ENCODE measurements at regions not wholly inside any gene's neighbourhood (a gene's known extent, or its start where the extent isn't known, plus 50 kb on each side); places are given as distances from the start of the nearest gene placed in this dataset.

DNA sequence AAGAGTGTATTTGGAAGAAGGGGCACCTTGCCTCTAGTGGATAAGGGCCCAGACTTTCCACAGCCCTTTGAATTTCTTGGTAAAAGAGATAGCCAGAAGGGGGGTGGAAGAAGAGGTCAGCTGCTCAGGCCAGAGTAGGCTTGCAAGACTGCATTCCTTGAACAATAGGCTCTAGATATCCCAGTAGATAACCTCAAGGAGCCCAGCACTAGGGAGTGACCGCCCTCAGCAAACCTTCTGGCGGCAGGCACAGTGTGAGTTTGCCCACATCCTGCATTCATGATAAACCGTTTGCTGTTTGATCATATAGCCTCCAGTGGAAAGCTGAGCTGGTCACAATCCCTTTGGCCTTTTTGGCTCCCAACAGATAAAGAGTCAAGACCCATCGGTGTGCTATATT is 70.5 kb downstream of the NPY start:
- Mint-ChIP-seq H3K4me3 (ENCODE audit: unreplicated experiment) (no peak overlapping the region), H3K9me3 (ENCODE audit: low read depth) (peaks cover 6% of the 10 kb centered on the region), H3K27me3 (ENCODE audit: low read depth) (peaks cover 6% of the 10 kb centered on the region), H3K36me3 (ENCODE audit: low read depth) (no peaks in the 10 kb centered on the region), H3K4me1 (ENCODE audit: low read depth) (no peaks in the 10 kb centered on the region), H3K27ac (ENCODE audit: unreplicated experiment) (no peak overlapping the region)
- DNase-seq (ENCODE audit: low spot score): no peak
- TF ChIP-seq, protein P1, sequence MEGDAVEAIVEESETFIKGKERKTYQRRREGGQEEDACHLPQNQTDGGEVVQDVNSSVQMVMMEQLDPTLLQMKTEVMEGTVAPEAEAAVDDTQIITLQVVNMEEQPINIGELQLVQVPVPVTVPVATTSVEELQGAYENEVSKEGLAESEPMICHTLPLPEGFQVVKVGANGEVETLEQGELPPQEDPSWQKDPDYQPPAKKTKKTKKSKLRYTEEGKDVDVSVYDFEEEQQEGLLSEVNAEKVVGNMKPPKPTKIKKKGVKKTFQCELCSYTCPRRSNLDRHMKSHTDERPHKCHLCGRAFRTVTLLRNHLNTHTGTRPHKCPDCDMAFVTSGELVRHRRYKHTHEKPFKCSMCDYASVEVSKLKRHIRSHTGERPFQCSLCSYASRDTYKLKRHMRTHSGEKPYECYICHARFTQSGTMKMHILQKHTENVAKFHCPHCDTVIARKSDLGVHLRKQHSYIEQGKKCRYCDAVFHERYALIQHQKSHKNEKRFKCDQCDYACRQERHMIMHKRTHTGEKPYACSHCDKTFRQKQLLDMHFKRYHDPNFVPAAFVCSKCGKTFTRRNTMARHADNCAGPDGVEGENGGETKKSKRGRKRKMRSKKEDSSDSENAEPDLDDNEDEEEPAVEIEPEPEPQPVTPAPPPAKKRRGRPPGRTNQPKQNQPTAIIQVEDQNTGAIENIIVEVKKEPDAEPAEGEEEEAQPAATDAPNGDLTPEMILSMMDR (IDR thresholded peaks at IDR 0.05): no peak

DNA sequence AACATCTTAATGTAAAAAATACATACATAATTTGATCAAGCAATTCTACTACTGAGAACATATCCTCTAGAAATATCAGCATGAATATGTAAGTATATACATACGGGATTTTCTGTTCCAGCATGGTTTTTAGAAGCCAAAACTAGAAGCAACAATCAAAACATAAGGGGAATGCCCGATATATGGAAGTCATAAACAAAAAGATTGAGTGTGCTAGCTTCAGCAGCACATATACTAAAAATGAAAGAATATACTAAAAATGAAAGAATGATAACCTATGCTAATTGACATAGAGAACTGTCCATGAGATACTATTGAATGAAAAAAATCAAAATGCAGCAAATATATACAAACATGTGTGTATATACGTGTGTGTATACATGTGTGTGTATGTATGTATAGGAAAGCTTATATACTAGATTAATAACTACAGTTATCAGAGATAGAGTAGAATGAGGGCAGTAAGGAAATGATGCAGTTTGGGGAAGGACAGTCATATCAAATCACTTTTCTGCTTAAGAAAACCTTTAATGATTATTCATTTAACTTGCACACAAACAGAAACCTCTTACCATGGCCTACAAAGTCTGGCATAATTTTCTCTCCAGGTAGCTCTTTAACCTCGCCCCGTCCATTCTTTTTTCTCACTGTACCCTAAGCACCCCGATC is 72.9 kb downstream of the NPY start:
- no peaks in the 10 kb centered on the region for H3K36me3 Mint-ChIP-seq (ENCODE audit: low read depth)
- no peak overlapping the region for H3K27ac Mint-ChIP-seq (ENCODE audit: unreplicated experiment)
- no peak overlapping the region for H3K4me3 Mint-ChIP-seq (ENCODE audit: unreplicated experiment)
- TF ChIP-seq, protein P1 (IDR thresholded peaks at IDR 0.05): no peak
- no peaks in the 10 kb centered on the region for H3K4me1 Mint-ChIP-seq (ENCODE audit: low read depth)
- peaks cover 11% of the 10 kb centered on the region for H3K27me3 Mint-ChIP-seq (ENCODE audit: low read depth)
- H3K9me3 Mint-ChIP-seq (ENCODE audit: low read depth): peaks cover 6% of the 10 kb centered on the region
- DNase-seq (ENCODE audit: low spot score): no peak

DNA sequence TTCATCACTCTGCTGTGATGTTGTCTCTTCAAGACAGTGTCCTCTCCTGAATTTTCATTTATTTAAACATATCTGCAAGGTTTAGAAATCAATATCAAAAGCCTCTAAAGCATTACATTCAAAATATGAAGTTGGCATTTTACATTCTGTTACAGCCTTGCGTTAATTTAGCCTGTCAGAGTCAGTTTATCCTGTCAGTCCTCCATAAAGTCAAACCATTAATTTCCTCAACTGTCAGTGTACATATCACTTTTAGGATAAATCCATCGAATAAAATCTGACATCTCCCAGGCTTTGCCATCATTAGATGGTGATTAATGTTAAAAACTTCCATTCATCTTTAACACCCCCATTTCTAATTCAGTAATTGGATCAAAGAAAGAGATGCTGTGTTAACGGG is 77.0 kb downstream of the NPY start:
- Mint-ChIP-seq H3K36me3 (ENCODE audit: low read depth) (peaks cover 1% of the 10 kb centered on the region), H3K27ac (ENCODE audit: unreplicated experiment) (no peak overlapping the region), H3K9me3 (ENCODE audit: low read depth) (peaks cover 5% of the 10 kb centered on the region), H3K27me3 (ENCODE audit: low read depth) (peaks cover 13% of the 10 kb centered on the region), H3K4me3 (ENCODE audit: unreplicated experiment) (no peak overlapping the region), H3K4me1 (ENCODE audit: low read depth) (no peaks in the 10 kb centered on the region)
- no peak for DNase-seq (ENCODE audit: low spot score)
- TF ChIP-seq, protein P1 (IDR thresholded peaks at IDR 0.05): no peak

DNA sequence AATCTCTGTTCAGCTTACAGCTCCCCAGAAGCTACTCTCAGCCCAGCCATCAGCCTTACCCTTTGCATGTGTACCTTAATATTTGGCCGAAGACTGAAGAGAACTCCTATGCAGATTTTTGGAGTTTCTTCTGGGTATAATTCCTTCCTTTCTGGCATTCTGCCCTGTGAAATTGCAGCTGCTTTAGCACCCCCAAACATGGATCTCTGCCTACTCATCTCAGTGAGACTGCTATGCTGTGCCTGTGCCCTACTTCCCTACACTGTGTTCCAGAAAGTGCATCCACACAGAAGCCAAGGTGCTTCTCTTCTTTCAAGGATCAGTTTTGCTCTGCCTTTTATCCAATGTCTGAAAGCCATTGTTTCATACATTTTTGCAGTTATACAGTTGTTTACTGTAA is 81.6 kb downstream of the NPY start:
- peaks cover 1% of the 10 kb centered on the region for H3K36me3 Mint-ChIP-seq (ENCODE audit: low read depth)
- no peak overlapping the region for H3K4me3 Mint-ChIP-seq (ENCODE audit: unreplicated experiment)
- DNase-seq (ENCODE audit: low spot score): no peak
- H3K27me3 Mint-ChIP-seq (ENCODE audit: low read depth): peaks cover 13% of the 10 kb centered on the region
- peaks cover 9% of the 10 kb centered on the region for H3K9me3 Mint-ChIP-seq (ENCODE audit: low read depth)
- H3K4me1 Mint-ChIP-seq (ENCODE audit: low read depth): no peaks in the 10 kb centered on the region
- TF ChIP-seq, protein P1 (IDR thresholded peaks at IDR 0.05): no peak
- no peak overlapping the region for H3K27ac Mint-ChIP-seq (ENCODE audit: unreplicated experiment)

GRCh38 chr7:24366876-24367275 is 82.9 kb downstream of the NPY start:
- peaks cover 1% of the 10 kb centered on the region for H3K36me3 Mint-ChIP-seq (ENCODE audit: low read depth)
- no peak overlapping the region for H3K4me3 Mint-ChIP-seq (ENCODE audit: unreplicated experiment)
- no peaks in the 10 kb centered on the region for H3K4me1 Mint-ChIP-seq (ENCODE audit: low read depth)
- H3K27ac Mint-ChIP-seq (ENCODE audit: unreplicated experiment): no peak overlapping the region
- TF ChIP-seq, protein P1 (IDR thresholded peaks at IDR 0.05): no peak
- peaks cover 9% of the 10 kb centered on the region for H3K9me3 Mint-ChIP-seq (ENCODE audit: low read depth)
- peaks cover 7% of the 10 kb centered on the region for H3K27me3 Mint-ChIP-seq (ENCODE audit: low read depth)
- DNase-seq (ENCODE audit: low spot score): no peak

Measured in chondrocyte (in vitro differentiated cells).